Stimulated activated CD4-positive, alpha-beta T cell treated with anti-CD3 and anti-CD28 coated beads, Interleukin-4, amount 100 ng/mL, for 4 hours (primary cell): ENCODE measurements at regions not wholly inside any gene's neighbourhood (a gene's known extent, or its start where the extent isn't known, plus 50 kb on each side); places are given as distances from the start of the nearest gene placed in this dataset.

Experiments
- DNase-seq, 2 experiments: peaks; one replicate each; pipeline ENCODE4 v3.0.0-alpha.2; 2020

GRCh38 chr2:239640676-239641578 is 240.1 kb upstream of the HDAC4 start:
- no peak for DNase-seq

GRCh38 chr2:239640210-239640609 is 239.4 kb upstream of the HDAC4 start:
- DNase-seq = no peak

GRCh38 chr2:239639421-239640185 is 238.8 kb upstream of the HDAC4 start:
- DNase-seq = no peak

- no peak for DNase-seq
These were observed 237.6 kb upstream of the HDAC4 start for GRCh38 chr2:239638376-239638775.

- no peak for DNase-seq
These were observed 236.0 kb upstream of the HDAC4 start for GRCh38 chr2:239636808-239637207.

GRCh38 chr2:239634769-239635168 is 233.9 kb upstream of the HDAC4 start:
- no peak for DNase-seq

- DNase-seq = no peak
These were observed 229.9 kb upstream of the HDAC4 start for GRCh38 chr2:239630618-239631286.

- DNase-seq = no peak
These were observed 229.3 kb upstream of the HDAC4 start for GRCh38 chr2:239629926-239630617.

GRCh38 chr2:239626961-239627592 is 226.3 kb upstream of the HDAC4 start:
- no peak for DNase-seq

GRCh38 chr2:239625971-239626734 is 225.3 kb upstream of the HDAC4 start:
- DNase-seq = no peak

GRCh38 chr2:239625156-239625845 is 224.5 kb upstream of the HDAC4 start:
- no peak for DNase-seq

- DNase-seq = no peak
These were observed 220.8 kb upstream of the HDAC4 start for GRCh38 chr2:239621611-239622010.

GRCh38 chr2:239619369-239619768 is 218.5 kb upstream of the HDAC4 start:
- DNase-seq = no peak

- no peak for DNase-seq
These were observed 215.9 kb upstream of the HDAC4 start for GRCh38 chr2:239616729-239617128.

- no peak for DNase-seq
These were observed 211.3 kb upstream of the HDAC4 start for GRCh38 chr2:239612133-239612532.

GRCh38 chr2:239611222-239611795 is 210.5 kb upstream of the HDAC4 start:
- no peak for DNase-seq

GRCh38 chr2:239610457-239611221 is 209.8 kb upstream of the HDAC4 start:
- no peak for DNase-seq

- DNase-seq = no peak
These were observed 208.9 kb upstream of the HDAC4 start for GRCh38 chr2:239609607-239610310.

GRCh38 chr2:239609162-239609561 is 208.3 kb upstream of the HDAC4 start:
- DNase-seq = no peak
